ENCODE measurements at regions not wholly inside any gene's neighbourhood (a gene's known extent, or its start where the extent isn't known, plus 50 kb on each side); places are given as distances from the start of the nearest gene placed in this dataset.

GRCh38 chr9:14560194-14560593, 133.0 kb downstream of the ZDHHC21 start:
- DNase-seq (ENCODE audit: low read depth in 2 of 2) = no peak

- DNase-seq (ENCODE audit: low read depth in 2 of 2) = no peak
Observed at GRCh38 chr9:14554886-14555285, 138.3 kb downstream of the ZDHHC21 start.

GRCh38 chr9:14547245-14548060, 145.8 kb downstream of the ZDHHC21 start:
- no peak for DNase-seq (ENCODE audit: low read depth in 2 of 2)

GRCh38 chr9:14546693-14547092, 146.5 kb downstream of the ZDHHC21 start:
- DNase-seq (ENCODE audit: low read depth in 2 of 2) = no peak

- DNase-seq (ENCODE audit: low read depth in 2 of 2) = no peak
Observed at GRCh38 chr9:14542071-14542470, 151.2 kb downstream of the ZDHHC21 start.

- no peak for DNase-seq (ENCODE audit: low read depth in 2 of 2)
Observed at GRCh38 chr9:14538526-14538925, 154.7 kb downstream of the ZDHHC21 start.

GRCh38 chr9:14535161-14535955, 157.9 kb downstream of the ZDHHC21 start:
- DNase-seq (ENCODE audit: low read depth in 2 of 2) = no peak

- no peak for DNase-seq (ENCODE audit: low read depth in 2 of 2)
Observed at GRCh38 chr9:14533867-14534640, 159.2 kb downstream of the ZDHHC21 start.

GRCh38 chr9:14532456-14533115, 160.6 kb downstream of the ZDHHC21 start:
- DNase-seq (ENCODE audit: low read depth in 2 of 2) = no peak

GRCh38 chr9:14531341-14532269, 161.6 kb downstream of the ZDHHC21 start:
- no peak for DNase-seq (ENCODE audit: low read depth in 2 of 2)

GRCh38 chr9:14530841-14531240, 162.4 kb downstream of the ZDHHC21 start:
- no peak for DNase-seq (ENCODE audit: low read depth in 2 of 2)

GRCh38 chr9:14530366-14530765, 162.9 kb downstream of the ZDHHC21 start:
- DNase-seq (ENCODE audit: low read depth in 2 of 2) = no peak

- DNase-seq (ENCODE audit: low read depth in 2 of 2) = no peak
Observed at GRCh38 chr9:14529629-14530028, 163.6 kb downstream of the ZDHHC21 start.

- DNase-seq (ENCODE audit: low read depth in 2 of 2) = no peak
Observed at GRCh38 chr9:14529054-14529453, 164.2 kb downstream of the ZDHHC21 start.

GRCh38 chr9:14526504-14526903, 166.7 kb downstream of the ZDHHC21 start:
- no peak for DNase-seq (ENCODE audit: low read depth in 2 of 2)

- no peak for DNase-seq (ENCODE audit: low read depth in 2 of 2)
Observed at GRCh38 chr9:14525856-14526255, 167.4 kb downstream of the ZDHHC21 start.

- DNase-seq (ENCODE audit: low read depth in 2 of 2) = no peak
Observed at GRCh38 chr9:14524873-14525515, 168.2 kb downstream of the ZDHHC21 start.

- no peak for DNase-seq (ENCODE audit: low read depth in 2 of 2)
Observed at GRCh38 chr9:14523545-14523944, 169.7 kb downstream of the ZDHHC21 start.

GRCh38 chr9:14522627-14523379, 170.4 kb downstream of the ZDHHC21 start:
- DNase-seq (ENCODE audit: low read depth in 2 of 2) = no peak
